T-cell (primary cell): ENCODE measurements at regions not wholly inside any gene's neighbourhood (a gene's known extent, or its start where the extent isn't known, plus 50 kb on each side); places are given as distances from the start of the nearest gene placed in this dataset.
"Not testable (repeated sequence)": the region's sequence is repeated elsewhere in the genome, so short reads cannot be mapped to it uniquely, and the experiment has no call there.

ENCODE experiments used
- ATAC-seq, 4 experiments: fragments of 200-7000 bp in 3 of 4; fragments of 150-1000 bp in 1 of 4; cut with Tn5 transposase; replicated peaks in 1 of 4; 1 replicate in 3 of 4; 2 replicates in 1 of 4; pipeline ENCODE4 v1.10.0; 2021; ENCODE audit warnings: moderate library complexity in 3 of 4, mild to moderate bottlenecking in 2 of 4, moderate number of reproducible peaks in 1 of 4
- CTCF ChIA-PET, 2 donors: fragments of 300-600 bp; sonication (Branson Sonifier 250); formaldehyde crosslinking; loops; one replicate each; lab custom pipeline; 2022; ENCODE audit warnings: antibody characterized with exemption in 2 of 2; lab: Charles Lee
- POLR2A ChIA-PET, 2 donors: fragments of 300-600 bp; sonication (Branson Sonifier 250); formaldehyde crosslinking; loops; one replicate each; lab custom pipeline; 2022; ENCODE audit warnings: antibody characterized with exemption in 2 of 2; lab: Charles Lee
- DNase-seq, 35 experiments: peaks; one replicate each; pipeline versions ENCODE4 v3.0.0 to v3.0.0-alpha.2; 2013 to 2023
- H3K27ac ChIP-seq: one replicate; pipeline ENCODE4 v1.5.1; 2013; ENCODE audit warnings: low read length
- H3K27me3 ChIP-seq, 2 experiments: replicated peaks in 1 of 2; 1 replicate in 1 of 2; 2 replicates in 1 of 2; pipeline versions ENCODE4 v1.6.1 to v1.7.0; 2013; ENCODE audit warnings: low read length in 1 of 2, mixed read lengths in 1 of 2; ENCODE audit not compliant: control insufficient read depth in 2 of 2, insufficient read depth in 2 of 2; ENCODE audit errors: extremely low read depth in 1 of 2
- H3K36me3 ChIP-seq, 2 donors: 1 replicate in 1 of 2; 2 replicates in 1 of 2; pipeline versions ENCODE4 v1.6.1 to v1.7.0; 2013; ENCODE audit warnings: low read length in 1 of 2; ENCODE audit not compliant: control insufficient read depth in 2 of 2, insufficient read depth in 1 of 2; ENCODE audit errors: extremely low read depth in 1 of 2
- H3K4me1 ChIP-seq, 2 experiments: 1 replicate in 1 of 2; 2 replicates in 1 of 2; pipeline versions ENCODE4 v1.6.1 to v1.7.0; 2013; ENCODE audit warnings: low read length in 2 of 2, mixed read lengths in 1 of 2; ENCODE audit not compliant: insufficient read depth in 2 of 2, control insufficient read depth in 1 of 2; ENCODE audit errors: extremely low read depth in 1 of 2
- H3K4me3 ChIP-seq, 2 donors: 1 replicate in 1 of 2; 2 replicates in 1 of 2; pipeline versions ENCODE4 v1.5.1 to v1.7.0; 2013; ENCODE audit warnings: mild to moderate bottlenecking in 2 of 2, low read length in 1 of 2, moderate library complexity in 1 of 2; ENCODE audit not compliant: control insufficient read depth in 1 of 2; ENCODE audit errors: extremely low read depth in 1 of 2
- H3K9me3 ChIP-seq: 2 replicates; pipeline ENCODE4 v1.7.0; 2013
- H3K27ac Mint-ChIP-seq, 2 donors: one replicate each; pipeline ENCODE4 v1.8.0; 2020 to 2021; ENCODE audit warnings: mild to moderate bottlenecking in 2 of 2, mixed read lengths in 2 of 2
- H3K27me3 Mint-ChIP-seq, 2 donors: one replicate each; pipeline ENCODE4 v1.8.0; 2021 to 2022; ENCODE audit warnings: mixed read lengths in 2 of 2
- H3K36me3 Mint-ChIP-seq: one replicate; pipeline ENCODE4 v1.8.0; 2021; ENCODE audit warnings: mixed read lengths
- H3K4me1 Mint-ChIP-seq, 3 donors: one replicate each; pipeline ENCODE4 v1.8.0; 2020 to 2022; ENCODE audit warnings: mixed read lengths in 3 of 3, mild to moderate bottlenecking in 1 of 3
- H3K4me3 Mint-ChIP-seq, 3 donors: one replicate each; pipeline ENCODE4 v1.8.0; 2020 to 2022; ENCODE audit warnings: mild to moderate bottlenecking in 3 of 3, mixed read lengths in 3 of 3, moderate library complexity in 3 of 3
- H3K9me3 Mint-ChIP-seq, 3 donors: one replicate each; pipeline ENCODE4 v1.8.0; 2020 to 2022; ENCODE audit warnings: mixed read lengths in 3 of 3
- WGBS: methylation state at CpG from one replicate; pipeline ENCODE4 v1.1.5; 2013; ENCODE audit warnings: missing lambda C conversion rate; ENCODE audit not compliant: insufficient coverage; 5-methylcytosine and 5-hydroxymethylcytosine counted together

DNA sequence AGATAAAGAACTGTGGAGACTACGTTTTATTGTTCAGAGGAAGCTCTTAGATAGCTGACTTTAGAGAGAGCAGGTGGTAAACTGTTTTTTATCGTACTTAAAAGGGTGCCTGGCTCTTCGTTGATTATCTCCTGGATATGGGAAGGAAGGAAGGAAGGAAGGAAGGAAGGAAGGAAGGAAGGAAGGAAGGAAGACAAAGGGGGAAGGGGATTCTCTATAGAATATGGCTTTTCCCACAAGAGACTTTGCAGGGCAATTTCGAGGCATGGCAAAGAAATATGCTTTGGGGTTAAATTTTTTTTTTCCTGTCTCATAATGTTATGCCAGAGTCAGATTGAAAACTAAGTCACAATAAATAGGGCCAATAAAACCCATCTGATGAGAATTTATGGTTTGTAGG lies 271.9 kb upstream of the POU1F1 start:
- Histone ChIP-seq H3K4me3 (no peak overlapping the region), H3K4me1 (no peaks in the 10 kb centered on the region), H3K27me3 (no peaks in the 10 kb centered on the region), H3K36me3 (no peaks in the 10 kb centered on the region), H3K27ac (no peak overlapping the region), H3K9me3 (no peaks in the 10 kb centered on the region)
- ChIA-PET POLR2A (no interaction called here), CTCF (no interaction called here)
- DNase-seq: no peak
- H3K4me3 Mint-ChIP-seq: no peak overlapping the region
- ATAC-seq: no peak
- H3K27me3 Mint-ChIP-seq: peaks cover 0 to 8% of the 10 kb centered on the region in 2 donors
- H3K9me3 Mint-ChIP-seq: no peaks in the 10 kb centered on the region
- H3K36me3 Mint-ChIP-seq: no peaks in the 10 kb centered on the region
- 59% methylated on average over 3 of the region's 4 CpGs for WGBS
- no peaks in the 10 kb centered on the region for H3K4me1 Mint-ChIP-seq
- no peak overlapping the region for H3K27ac Mint-ChIP-seq

DNA sequence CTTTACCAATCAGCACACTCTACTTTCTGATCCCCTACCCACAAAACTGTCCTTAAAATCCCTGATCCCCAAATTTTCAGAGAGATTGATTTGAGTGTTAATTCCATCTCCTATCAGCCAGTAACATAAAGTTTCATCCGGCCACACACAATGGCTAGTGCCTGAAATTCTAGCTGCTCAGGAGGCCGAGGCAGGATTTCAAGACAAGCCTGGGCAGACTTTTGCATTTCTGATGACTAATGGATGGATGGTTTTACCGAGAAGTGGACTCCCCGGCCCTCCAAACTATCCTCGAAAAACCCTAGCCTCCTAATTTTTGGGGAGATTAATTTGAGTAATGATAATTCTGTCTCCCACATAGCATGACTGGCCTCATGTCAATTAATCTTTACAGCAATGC lies 269.8 kb upstream of the POU1F1 start:
- CTCF ChIA-PET: no interaction called here
- Histone ChIP-seq H3K4me1 (no peaks in the 10 kb centered on the region), H3K27me3 (no peaks in the 10 kb centered on the region), H3K9me3 (no peaks in the 10 kb centered on the region), H3K4me3 (no peak overlapping the region), H3K27ac (no peak overlapping the region), H3K36me3 (no peaks in the 10 kb centered on the region)
- Mint-ChIP-seq H3K4me3 (no peak overlapping the region), H3K36me3 (no peaks in the 10 kb centered on the region), H3K27ac (no peak overlapping the region), H3K9me3 (no peaks in the 10 kb centered on the region), H3K4me1 (no peaks in the 10 kb centered on the region), H3K27me3 (peaks cover 0 to 8% of the 10 kb centered on the region in 2 donors)
- WGBS: no CpG with 5 or more reads among the region's 5 CpGs
- DNase-seq (no peak), ATAC-seq (no peak)
- POLR2A ChIA-PET: no interaction called here

DNA sequence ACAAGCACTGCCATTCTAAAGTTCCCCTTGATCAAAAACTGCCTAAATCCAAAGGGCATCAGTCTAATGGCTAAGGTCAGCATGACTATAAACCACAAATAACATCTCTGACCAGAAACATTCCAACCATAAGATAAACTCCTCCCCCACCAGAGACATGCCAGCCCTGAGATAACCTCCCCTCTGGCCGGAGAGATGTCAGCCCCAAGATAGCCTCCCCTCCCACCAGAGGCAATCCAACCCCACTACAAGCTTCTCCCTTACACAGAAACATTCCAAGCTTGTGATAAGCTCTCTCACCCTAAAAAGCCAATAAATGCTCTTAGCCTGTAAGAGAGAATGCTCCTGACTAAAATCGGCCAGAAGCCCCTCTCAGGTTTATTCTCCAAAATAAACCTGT lies 267.0 kb upstream of the POU1F1 start:
- H3K9me3 ChIP-seq, H3K27ac Mint-ChIP-seq, H3K27ac ChIP-seq, H3K4me3 Mint-ChIP-seq, H3K4me1 ChIP-seq, H3K4me3 ChIP-seq, H3K36me3 Mint-ChIP-seq, H3K27me3 ChIP-seq, H3K36me3 ChIP-seq, POLR2A ChIA-PET, DNase-seq, ATAC-seq, H3K9me3 Mint-ChIP-seq, CTCF ChIA-PET, H3K4me1 Mint-ChIP-seq: not testable (repeated sequence)
- no CpG with 5 or more reads among the region's 2 CpGs for WGBS
- H3K27me3 Mint-ChIP-seq: peaks cover 0 to 11% of the 10 kb centered on the region in 2 donors

DNA sequence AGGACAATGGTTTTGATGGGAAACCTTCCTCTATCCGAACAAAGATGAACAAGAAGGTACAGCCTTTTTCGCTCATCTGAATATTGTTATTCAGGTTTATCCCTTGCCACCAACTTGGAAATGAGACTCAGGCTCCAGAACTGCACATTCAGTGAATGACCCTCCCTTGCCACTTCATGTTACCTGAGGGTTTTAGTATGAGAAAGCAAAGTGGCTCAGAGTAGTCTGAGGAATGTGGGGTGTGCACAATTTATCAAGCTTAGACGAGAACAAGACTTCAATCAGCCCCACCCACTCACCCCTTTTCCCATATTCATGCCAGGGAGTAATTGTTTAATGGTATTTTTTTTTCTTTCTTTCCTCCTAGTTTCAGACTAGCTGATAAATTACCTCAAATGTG lies 265.3 kb upstream of the POU1F1 start:
- H3K27me3 ChIP-seq: no peaks in the 10 kb centered on the region
- Mint-ChIP-seq H3K27me3 (peaks cover 0 to 6% of the 10 kb centered on the region in 2 donors), H3K4me3 (no peak overlapping the region), H3K4me1 (no peaks in the 10 kb centered on the region), H3K9me3 (peaks cover 0 to 4% (median 0%) of the 10 kb centered on the region in 3 donors), H3K27ac (no peak overlapping the region), H3K36me3 (no peaks in the 10 kb centered on the region)
- no CpG with 5 or more reads among the region's 3 CpGs for WGBS
- no peaks in the 10 kb centered on the region for H3K36me3 ChIP-seq
- H3K4me3 ChIP-seq: no peak overlapping the region
- H3K27ac ChIP-seq: no peak overlapping the region
- H3K4me1 ChIP-seq: no peaks in the 10 kb centered on the region
- DNase-seq (no peak), ATAC-seq (no peak)
- POLR2A ChIA-PET: no interaction called here
- H3K9me3 ChIP-seq: no peaks in the 10 kb centered on the region
- CTCF ChIA-PET: no interaction called here

DNA sequence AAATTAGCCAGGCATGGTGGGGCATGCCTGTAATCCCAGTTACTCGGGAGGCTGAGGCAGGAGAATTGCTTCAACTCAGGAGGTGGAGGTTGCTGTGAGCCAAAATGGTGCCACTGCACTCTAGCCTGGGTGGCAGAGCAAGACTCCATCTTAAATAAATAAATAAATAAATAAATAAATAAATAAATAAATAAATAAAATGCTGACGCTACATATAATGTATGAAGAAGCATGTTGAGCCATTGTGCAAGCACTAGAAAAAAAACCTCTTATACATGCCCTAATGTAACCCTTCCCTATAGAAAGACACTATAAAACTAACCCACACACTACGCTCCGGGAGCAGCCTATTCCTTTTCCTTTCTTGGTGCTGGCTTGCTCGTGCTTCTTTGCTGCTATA lies 262.3 kb upstream of the POU1F1 start:
- CTCF ChIA-PET, H3K9me3 ChIP-seq, H3K4me3 ChIP-seq, H3K4me1 Mint-ChIP-seq, H3K9me3 Mint-ChIP-seq, POLR2A ChIA-PET, H3K36me3 Mint-ChIP-seq, H3K4me3 Mint-ChIP-seq, H3K4me1 ChIP-seq, ATAC-seq, DNase-seq, H3K27me3 Mint-ChIP-seq, H3K27ac Mint-ChIP-seq, H3K27ac ChIP-seq, H3K36me3 ChIP-seq, H3K27me3 ChIP-seq: not testable (repeated sequence)
- 92% methylated on average over 3 of the region's 5 CpGs for WGBS

GRCh38 chr3:87509401-87509800 lies 233.0 kb upstream of the POU1F1 start:
- Mint-ChIP-seq H3K27me3 (no peaks in the 10 kb centered on the region), H3K4me1 (no peaks in the 10 kb centered on the region), H3K27ac (no peak overlapping the region), H3K36me3 (no peaks in the 10 kb centered on the region), H3K4me3 (no peak overlapping the region), H3K9me3 (no peaks in the 10 kb centered on the region)
- DNase-seq (no peak), ATAC-seq (no peak)
- Histone ChIP-seq H3K4me1 (no peaks in the 10 kb centered on the region), H3K4me3 (no peak overlapping the region), H3K27ac (no peak overlapping the region), H3K9me3 (no peaks in the 10 kb centered on the region), H3K27me3 (no peaks in the 10 kb centered on the region), H3K36me3 (no peaks in the 10 kb centered on the region)
- ChIA-PET POLR2A (no interaction called here), CTCF (no interaction called here)
- 96% methylated on average over 4 of the region's 11 CpGs for WGBS

DNA sequence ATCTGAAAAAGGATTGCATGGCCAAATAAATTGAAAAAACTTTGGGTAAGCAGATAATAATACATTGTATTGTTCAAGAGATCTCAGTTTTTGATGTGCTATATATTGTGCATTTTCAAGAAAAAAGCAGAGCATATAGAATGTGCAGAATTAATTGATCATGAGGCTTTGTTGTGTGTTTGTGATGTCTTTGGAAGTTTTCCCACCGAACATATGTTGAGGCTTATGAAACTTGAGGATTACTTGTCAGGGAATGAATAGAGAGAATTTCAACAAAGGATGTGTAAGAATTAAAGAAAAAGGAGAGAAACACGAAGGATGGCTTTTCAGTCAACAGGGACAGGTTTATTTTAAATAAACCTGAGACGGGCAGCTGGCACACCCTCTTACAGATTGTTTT lies 232.5 kb upstream of the POU1F1 start:
- CTCF ChIA-PET: no interaction called here
- Mint-ChIP-seq H3K4me1 (no peaks in the 10 kb centered on the region), H3K27me3 (no peaks in the 10 kb centered on the region)

More for the DNA sequence above, 232.5 kb upstream of the POU1F1 start:
- Histone ChIP-seq H3K9me3 (no peaks in the 10 kb centered on the region), H3K36me3 (no peaks in the 10 kb centered on the region), H3K4me3 (no peak overlapping the region), H3K27me3 (no peaks in the 10 kb centered on the region), H3K27ac (no peak overlapping the region), H3K4me1 (no peaks in the 10 kb centered on the region)
- no peak overlapping the region for H3K4me3 Mint-ChIP-seq
- POLR2A ChIA-PET: no interaction called here
- H3K27ac Mint-ChIP-seq: no peak overlapping the region
- DNase-seq: no peak
- ATAC-seq: no peak
- peaks cover 0 to 3% (median 0%) of the 10 kb centered on the region in 3 donors for H3K9me3 Mint-ChIP-seq
- no peaks in the 10 kb centered on the region for H3K36me3 Mint-ChIP-seq
- WGBS: 92% methylated on average over 3 of the region's 3 CpGs
